Adrenal gland (tissue), 9 donors: ENCODE measurements at regions not wholly inside any gene's neighbourhood (a gene's known extent, or its start where the extent isn't known, plus 50 kb on each side); places are given as distances from the start of the nearest gene placed in this dataset.

Experiments used
- DNase-seq, 7 donors: peaks; one replicate each; pipeline ENCODE4 v3.0.0-alpha.2; 2019 to 2020
- H3K27ac ChIP-seq, 5 donors: fragments of 200-600 bp; sonication (generic) in 4 of 5; 1 replicate in 3 of 5; 2 replicates in 2 of 5; pipeline versions ENCODE4 v1.5.1 to v1.8.0; 2016 to 2020; ENCODE audit warnings: mild to moderate bottlenecking in 1 of 5
- H3K27me3 ChIP-seq: fragments of 200-600 bp; 2 replicates; pipeline ENCODE4 v1.8.0; 2021
- H3K36me3 ChIP-seq, 2 donors: fragments of 200-600 bp; replicated peaks in 1 of 2; 1 replicate in 1 of 2; 2 replicates in 1 of 2; pipeline versions ENCODE4 v1.5.1 to v1.8.0; 2018 to 2022
- H3K4me1 ChIP-seq, 2 donors: fragments of 200-600 bp; replicated peaks in 1 of 2; 1 replicate in 1 of 2; 2 replicates in 1 of 2; pipeline versions ENCODE4 v1.5.1 to v1.8.0; 2018 to 2021
- H3K4me3 ChIP-seq, 4 donors: fragments of 200-600 bp; sonication (generic) in 3 of 4; one replicate each; pipeline ENCODE4 v1.5.1; 2016 to 2018
- H3K9me3 ChIP-seq, 3 donors: fragments of 200-600 bp; sonication (generic) in 1 of 3; replicated peaks in 1 of 3; 1 replicate in 2 of 3; 2 replicates in 1 of 3; pipeline versions ENCODE4 v1.5.1 to v1.8.0; 2016 to 2021
- POLR2A ChIP-seq, 2 donors: fragments of 450-650 bp; IDR thresholded peaks; one replicate each; pipeline ENCODE4 v1.6.1; 2017; ENCODE audit warnings: antibody characterized with exemption in 2 of 2, mild to moderate bottlenecking in 2 of 2, moderate library complexity in 1 of 2
- WGBS, 4 donors: extraction: QIAGEN DNeasy Blood & Tissue Kit in 2 of 4; methylation state at CpG; one replicate each; pipeline versions ENCODE4 v1.1.5 to v1.1.7; 2013 to 2017; 5-methylcytosine and 5-hydroxymethylcytosine counted together
- intact Hi-C, 2 donors: fragments of 100-400 bp; cut with DNase I; formaldehyde crosslinking; loops; one replicate each; pipeline versions ENCODE4 v1.14.1 to v1.15.0; 2022 to 2023
- TF ChIP-seq, protein P1 (sequence below), 6 experiments: fragments of 450-650 bp in 4 of 6; fragments of 200-600 bp in 2 of 6; sonication (generic) in 1 of 6; IDR thresholded peaks; 1 replicate in 5 of 6; 2 replicates in 1 of 6; pipeline versions ENCODE4 v1.5.1 to v1.8.0; 2016 to 2021; ENCODE audit warnings: antibody characterized with exemption in 6 of 6, mild to moderate bottlenecking in 2 of 6, moderate library complexity in 1 of 6
- donor health status: healthy with polysubstance abuse.
- donor health status: Bipolar disorder and iron deficiency.
- donor health status: DM: yes; HTN: yes; CAD: no.
- donor health status: DM: no; HTN: no; CAD: no.
- donor health status: DM: no; HTN: no; CAD: no.

DNA sequence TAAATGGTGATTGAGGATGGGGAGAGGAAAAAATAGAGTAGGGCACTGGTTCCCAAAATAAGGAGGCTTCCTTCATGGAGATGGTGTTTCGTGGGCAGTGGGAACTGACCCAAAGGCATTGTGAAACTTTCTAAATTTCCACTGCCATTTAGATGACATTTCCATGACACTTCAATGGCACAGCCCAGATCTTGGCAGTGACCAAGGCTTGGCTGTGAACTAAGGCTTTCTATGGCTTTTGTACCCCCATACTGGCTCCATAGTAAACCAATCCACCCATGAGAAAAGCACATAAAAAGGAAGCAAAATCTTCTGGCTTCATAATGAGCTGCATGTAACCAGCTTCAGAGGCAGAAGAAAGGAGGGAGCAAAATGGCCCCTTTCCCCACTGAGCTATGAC, 321.0 kb upstream of the TLE4 start:
- no peaks in the 10 kb centered on the region for H3K4me1 ChIP-seq
- no peak overlapping the region for H3K27ac ChIP-seq
- intact Hi-C loops: no loop called here
- no peak overlapping the region for H3K4me3 ChIP-seq
- no peak for TF ChIP-seq POLR2A (IDR thresholded peaks at IDR 0.05)
- TF ChIP-seq, protein P1, sequence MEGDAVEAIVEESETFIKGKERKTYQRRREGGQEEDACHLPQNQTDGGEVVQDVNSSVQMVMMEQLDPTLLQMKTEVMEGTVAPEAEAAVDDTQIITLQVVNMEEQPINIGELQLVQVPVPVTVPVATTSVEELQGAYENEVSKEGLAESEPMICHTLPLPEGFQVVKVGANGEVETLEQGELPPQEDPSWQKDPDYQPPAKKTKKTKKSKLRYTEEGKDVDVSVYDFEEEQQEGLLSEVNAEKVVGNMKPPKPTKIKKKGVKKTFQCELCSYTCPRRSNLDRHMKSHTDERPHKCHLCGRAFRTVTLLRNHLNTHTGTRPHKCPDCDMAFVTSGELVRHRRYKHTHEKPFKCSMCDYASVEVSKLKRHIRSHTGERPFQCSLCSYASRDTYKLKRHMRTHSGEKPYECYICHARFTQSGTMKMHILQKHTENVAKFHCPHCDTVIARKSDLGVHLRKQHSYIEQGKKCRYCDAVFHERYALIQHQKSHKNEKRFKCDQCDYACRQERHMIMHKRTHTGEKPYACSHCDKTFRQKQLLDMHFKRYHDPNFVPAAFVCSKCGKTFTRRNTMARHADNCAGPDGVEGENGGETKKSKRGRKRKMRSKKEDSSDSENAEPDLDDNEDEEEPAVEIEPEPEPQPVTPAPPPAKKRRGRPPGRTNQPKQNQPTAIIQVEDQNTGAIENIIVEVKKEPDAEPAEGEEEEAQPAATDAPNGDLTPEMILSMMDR (IDR thresholded peaks at IDR 0.05): no peak
- no peaks in the 10 kb centered on the region for H3K36me3 ChIP-seq
- WGBS, 4 donors: 50 to 79% (median 70%) methylated on average over 1 of the region's 1 CpG
- H3K9me3 ChIP-seq: no peaks in the 10 kb centered on the region
- no peaks in the 10 kb centered on the region for H3K27me3 ChIP-seq
- DNase-seq: no peak

DNA sequence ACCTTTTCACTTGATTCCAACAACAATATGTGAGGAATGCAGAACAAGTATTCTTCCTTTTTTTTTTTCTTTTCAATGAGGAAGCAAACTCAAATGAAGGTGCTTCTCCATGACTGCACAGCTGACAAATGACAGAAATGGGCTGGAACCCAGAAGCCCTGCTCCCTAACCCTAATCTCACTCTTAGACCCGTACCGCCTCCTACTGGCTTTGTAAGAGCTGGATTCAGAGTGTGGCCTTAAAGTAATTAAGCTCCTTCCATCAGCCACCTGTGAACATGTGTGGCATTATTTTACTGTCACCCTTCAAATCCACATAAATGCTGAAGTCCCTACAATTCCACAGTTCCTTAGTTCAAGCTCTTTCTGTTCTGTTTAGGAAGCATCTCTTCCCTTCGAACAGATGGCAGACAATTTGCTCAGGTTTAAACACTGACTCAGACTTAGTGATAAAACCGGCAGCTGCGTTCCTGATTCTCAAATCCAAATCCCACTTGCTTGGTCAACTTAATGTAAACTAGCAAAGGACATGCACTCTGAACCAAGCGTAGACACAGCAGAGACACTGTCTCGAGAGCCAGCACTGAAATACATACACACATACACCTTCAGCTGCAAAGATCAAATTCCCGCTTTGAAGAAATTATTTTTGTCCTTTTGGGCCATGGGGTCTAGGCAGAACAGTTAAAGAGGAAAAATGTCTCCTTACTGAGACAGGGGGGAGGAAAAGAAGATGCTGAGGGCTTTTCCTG, 316.7 kb upstream of the TLE4 start:
- no peak for TF ChIP-seq POLR2A (IDR thresholded peaks at IDR 0.05)
- TF ChIP-seq, protein P1 (IDR thresholded peaks at IDR 0.05): no peak
- WGBS, 4 donors: 52 to 69% (median 67%) methylated on average over 8 of the region's 8 CpGs
- no peaks in the 10 kb centered on the region for H3K27me3 ChIP-seq

DNA sequence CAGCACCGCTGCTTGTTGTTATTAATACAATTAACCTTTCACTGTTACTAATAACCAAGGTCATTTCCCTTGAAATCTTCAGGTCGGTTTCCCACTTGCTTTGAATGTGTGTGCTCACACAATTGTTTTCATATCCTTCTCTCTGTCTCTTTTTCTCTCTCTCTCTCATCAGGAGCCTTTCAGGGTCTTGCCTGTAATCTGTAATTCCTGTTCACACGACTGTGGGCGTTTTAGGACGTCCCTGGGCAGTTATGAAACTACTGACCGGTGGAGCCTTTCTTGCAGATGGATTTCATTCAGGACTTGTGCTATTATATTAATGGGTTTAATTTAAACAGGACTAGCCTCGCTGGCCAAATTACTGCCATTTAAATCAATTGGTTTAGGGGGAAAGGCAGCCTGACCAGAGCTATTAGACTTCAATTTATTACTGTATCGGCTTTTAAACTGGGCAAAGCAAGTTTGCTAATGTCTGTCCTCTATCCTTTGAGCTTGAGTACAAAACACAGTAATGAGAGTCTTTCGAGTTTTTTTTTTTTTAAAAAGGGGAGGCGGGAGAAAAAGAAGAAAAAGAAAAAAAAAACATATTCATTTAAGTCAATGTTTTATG, 316.0 kb upstream of the TLE4 start:
- WGBS, 4 donors: 41 to 45% (median 43%) methylated on average over 10 of the region's 10 CpGs
- no peak for TF ChIP-seq POLR2A (IDR thresholded peaks at IDR 0.05)
- TF ChIP-seq, protein P1 (IDR thresholded peaks at IDR 0.05): no peak
- Histone ChIP-seq H3K36me3 (no peaks in the 10 kb centered on the region), H3K4me3 (no peak overlapping the region), H3K27me3 (no peaks in the 10 kb centered on the region), H3K4me1 (no peaks in the 10 kb centered on the region), H3K9me3 (no peaks in the 10 kb centered on the region), H3K27ac (no peak overlapping the region)
- intact Hi-C loops: no loop called here
- DNase-seq: no peak

More for the DNA sequence above, 316.7 kb upstream of the TLE4 start:
- no peaks in the 10 kb centered on the region for H3K9me3 ChIP-seq
- DNase-seq: no peak
- H3K4me1 ChIP-seq: no peaks in the 10 kb centered on the region
- no peak overlapping the region for H3K4me3 ChIP-seq
- H3K27ac ChIP-seq: no peak overlapping the region
- H3K36me3 ChIP-seq: no peaks in the 10 kb centered on the region
- intact Hi-C loops: no loop called here

DNA sequence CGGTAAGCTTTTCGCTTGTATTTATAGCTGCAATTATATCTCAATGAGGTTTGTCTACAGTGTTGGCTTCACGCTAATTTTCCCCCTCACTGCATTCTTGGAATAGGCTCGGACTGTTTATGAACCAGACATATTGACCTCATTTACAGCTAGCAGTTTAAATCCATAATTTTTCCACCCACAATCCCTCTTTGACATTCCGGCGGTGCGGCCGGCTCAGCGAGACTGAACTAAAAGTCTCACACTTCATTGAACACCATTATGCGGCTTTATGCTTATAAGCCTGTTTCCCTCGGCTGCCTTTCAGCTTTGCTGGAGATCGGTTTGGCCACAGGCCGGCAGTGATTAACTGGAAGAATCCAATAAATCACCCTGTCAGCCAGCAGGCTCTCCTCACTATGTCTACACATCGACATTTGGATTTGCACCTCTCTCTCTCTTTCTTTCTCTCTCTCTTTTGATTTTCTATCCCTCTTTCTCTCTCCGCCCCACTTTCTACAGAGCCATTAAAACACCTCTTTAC, 315.0 kb upstream of the TLE4 start:
- Histone ChIP-seq H3K4me1 (no peaks in the 10 kb centered on the region), H3K9me3 (no peaks in the 10 kb centered on the region), H3K27me3 (no peaks in the 10 kb centered on the region), H3K36me3 (no peaks in the 10 kb centered on the region), H3K27ac (no peak overlapping the region), H3K4me3 (peak overlapping the region in 1 of 4 donors; percentile 19)
- 19 to 36% (median 25%) methylated on average over 13 to 15 of the region's 15 CpGs for WGBS, 4 donors
- TF ChIP-seq POLR2A (IDR thresholded peaks at IDR 0.05): no peak
- TF ChIP-seq, protein P1 (IDR thresholded peaks at IDR 0.05): no peak
- intact Hi-C loops: no loop called here
- DNase-seq: no peak
